Smooth muscle cell (in vitro differentiated cells): ENCODE measurements at regions not wholly inside any gene's neighbourhood (a gene's known extent, or its start where the extent isn't known, plus 50 kb on each side); places are given as distances from the start of the nearest gene placed in this dataset.

Experiments
- DNase-seq: peaks from one replicate; lab custom pipeline; 2025; ENCODE audit not compliant: unreplicated experiment; lab: John Stamatoyannopoulos, UW
- H2AFZ ChIP-seq: fragments of 200-600 bp; sonication (generic); 2 replicates; pipeline ENCODE4 v1.6.0; 2016; ENCODE audit warnings: antibody characterized with exemption, low read depth, mild to moderate bottlenecking
- H3F3A ChIP-seq: fragments of 200-600 bp; sonication (generic); 2 replicates; pipeline ENCODE4 v1.6.0; 2017; ENCODE audit warnings: antibody characterized with exemption, low read depth
- H3K27ac ChIP-seq: fragments of 200-600 bp; sonication (generic); 2 replicates; pipeline ENCODE4 v1.5.1; 2016; ENCODE audit warnings: low read depth, mild to moderate bottlenecking
- H3K27me3 ChIP-seq: fragments of 200-600 bp; sonication (generic); 2 replicates; pipeline ENCODE4 v1.6.1; 2016; ENCODE audit warnings: low read depth, mild to moderate bottlenecking
- H3K36me3 ChIP-seq: fragments of 200-600 bp; sonication (generic); 2 replicates; pipeline ENCODE4 v1.5.1; 2016; ENCODE audit warnings: low read depth
- H3K4me1 ChIP-seq: fragments of 200-600 bp; sonication (generic); 2 replicates; pipeline ENCODE4 v1.5.1; 2016; ENCODE audit warnings: low read depth
- H3K4me2 ChIP-seq: fragments of 200-600 bp; sonication (generic); 2 replicates; pipeline ENCODE4 v1.6.0; 2016; ENCODE audit warnings: mild to moderate bottlenecking
- H3K4me3 ChIP-seq: fragments of 200-600 bp; sonication (generic); 2 replicates; pipeline ENCODE4 v1.5.1; 2016; ENCODE audit warnings: mild to moderate bottlenecking
- H3K79me2 ChIP-seq: fragments of 200-600 bp; sonication (generic); 2 replicates; pipeline ENCODE4 v1.6.0; 2016; ENCODE audit warnings: low read depth, mild to moderate bottlenecking
- H3K9ac ChIP-seq: fragments of 200-600 bp; sonication (generic); 2 replicates; pipeline ENCODE4 v1.6.0; 2016; ENCODE audit warnings: low read depth
- H3K9me3 ChIP-seq: fragments of 200-600 bp; sonication (generic); replicated peaks from 2 replicates; pipeline ENCODE4 v1.5.1; 2016; ENCODE audit warnings: low read depth
- H4K20me1 ChIP-seq: fragments of 200-600 bp; sonication (generic); 2 replicates; pipeline ENCODE4 v1.6.0; 2016; ENCODE audit warnings: low read depth
- WGBS: methylation state at CpG from one replicate; pipeline ENCODE4 v1.1.7; 2016; ENCODE audit warnings: low lambda C conversion rate; 5-methylcytosine and 5-hydroxymethylcytosine counted together
- TF ChIP-seq, protein P1 (sequence below): fragments of 200-600 bp; sonication (generic); IDR thresholded peaks from 2 replicates; pipeline ENCODE4 v1.5.1; 2017; ENCODE audit warnings: borderline replicate concordance, mild to moderate bottlenecking, antibody characterized with exemption; ENCODE audit not compliant: insufficient read depth, poor library complexity, severe bottlenecking

DNA sequence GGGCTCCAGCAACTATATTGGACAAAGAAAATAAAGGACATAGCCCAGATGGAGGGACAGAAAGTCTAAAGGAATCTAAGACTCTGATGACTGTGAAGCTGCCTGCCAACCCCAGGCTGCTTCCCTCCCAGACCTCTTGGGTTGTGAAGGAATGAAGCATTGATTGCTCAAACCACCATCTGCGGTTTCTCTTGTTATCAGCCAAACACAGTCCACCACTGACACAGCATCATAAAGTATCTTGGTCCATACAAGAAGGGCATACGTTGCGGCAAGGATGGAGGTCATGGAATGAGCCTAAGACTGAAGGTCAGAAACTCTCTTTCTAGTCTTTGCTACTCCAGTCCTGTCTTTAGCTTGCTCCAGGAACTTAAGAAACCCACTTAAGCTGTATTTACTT is 58.5 kb upstream of the PLXNC1 start:
- 59% methylated on average over 3 of the region's 3 CpGs for WGBS
- Histone ChIP-seq H3K9ac (no peak overlapping the region), H3K79me2 (no peaks in the 10 kb centered on the region), H3K36me3 (no peaks in the 10 kb centered on the region), H3K4me1 (no peaks in the 10 kb centered on the region), H2AFZ (no peak overlapping the region), H4K20me1 (no peaks in the 10 kb centered on the region), H3K9me3 (no peaks in the 10 kb centered on the region), H3K27ac (no peak overlapping the region), H3K27me3 (no peaks in the 10 kb centered on the region), H3K4me3 (no peak overlapping the region), H3K4me2 (no peak overlapping the region), H3F3A (no peaks in the 10 kb centered on the region)
- TF ChIP-seq, protein P1, sequence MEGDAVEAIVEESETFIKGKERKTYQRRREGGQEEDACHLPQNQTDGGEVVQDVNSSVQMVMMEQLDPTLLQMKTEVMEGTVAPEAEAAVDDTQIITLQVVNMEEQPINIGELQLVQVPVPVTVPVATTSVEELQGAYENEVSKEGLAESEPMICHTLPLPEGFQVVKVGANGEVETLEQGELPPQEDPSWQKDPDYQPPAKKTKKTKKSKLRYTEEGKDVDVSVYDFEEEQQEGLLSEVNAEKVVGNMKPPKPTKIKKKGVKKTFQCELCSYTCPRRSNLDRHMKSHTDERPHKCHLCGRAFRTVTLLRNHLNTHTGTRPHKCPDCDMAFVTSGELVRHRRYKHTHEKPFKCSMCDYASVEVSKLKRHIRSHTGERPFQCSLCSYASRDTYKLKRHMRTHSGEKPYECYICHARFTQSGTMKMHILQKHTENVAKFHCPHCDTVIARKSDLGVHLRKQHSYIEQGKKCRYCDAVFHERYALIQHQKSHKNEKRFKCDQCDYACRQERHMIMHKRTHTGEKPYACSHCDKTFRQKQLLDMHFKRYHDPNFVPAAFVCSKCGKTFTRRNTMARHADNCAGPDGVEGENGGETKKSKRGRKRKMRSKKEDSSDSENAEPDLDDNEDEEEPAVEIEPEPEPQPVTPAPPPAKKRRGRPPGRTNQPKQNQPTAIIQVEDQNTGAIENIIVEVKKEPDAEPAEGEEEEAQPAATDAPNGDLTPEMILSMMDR: no peak
- no peak for DNase-seq

DNA sequence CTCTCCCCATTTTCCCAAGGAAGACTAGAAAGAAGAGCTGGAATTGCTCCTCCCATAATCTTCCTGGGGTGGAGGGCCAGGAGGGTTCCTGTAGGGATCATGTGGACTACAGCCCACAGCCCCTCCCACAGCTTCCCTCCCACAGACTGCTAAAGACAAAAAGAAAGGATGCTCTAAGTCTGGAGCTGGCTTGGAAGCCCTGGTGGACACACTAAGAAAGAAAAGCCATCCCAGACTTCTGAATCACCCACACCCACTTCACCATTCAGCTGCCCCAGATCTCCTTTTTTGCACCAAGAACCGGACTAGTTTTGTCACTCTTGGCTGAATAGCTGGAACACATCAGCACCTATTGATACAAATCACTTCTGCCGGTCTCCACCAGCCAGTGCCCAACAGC is 56.8 kb upstream of the PLXNC1 start:
- H3K36me3 ChIP-seq: no peaks in the 10 kb centered on the region
- no peak overlapping the region for H3K4me2 ChIP-seq
- no peak overlapping the region for H3K27ac ChIP-seq
- H3K4me1 ChIP-seq: no peaks in the 10 kb centered on the region
- no peaks in the 10 kb centered on the region for H3F3A ChIP-seq
- no peaks in the 10 kb centered on the region for H3K27me3 ChIP-seq
- TF ChIP-seq, protein P1: no peak
- DNase-seq: no peak
- no peaks in the 10 kb centered on the region for H3K79me2 ChIP-seq
- no peaks in the 10 kb centered on the region for H3K9me3 ChIP-seq
- H3K9ac ChIP-seq: no peak overlapping the region
- no peak overlapping the region for H2AFZ ChIP-seq
- 61% methylated on average over 2 of the region's 2 CpGs for WGBS
- H4K20me1 ChIP-seq: no peaks in the 10 kb centered on the region
- H3K4me3 ChIP-seq: no peak overlapping the region

GRCh38 chr12:94092516-94093241 is 55.7 kb upstream of the PLXNC1 start:
- Histone ChIP-seq H4K20me1 (no peaks in the 10 kb centered on the region), H2AFZ (no peak overlapping the region), H3K4me2 (no peak overlapping the region), H3K4me3 (no peak overlapping the region), H3K4me1 (no peaks in the 10 kb centered on the region), H3K27ac (no peak overlapping the region), H3F3A (no peaks in the 10 kb centered on the region), H3K79me2 (no peaks in the 10 kb centered on the region), H3K9me3 (no peaks in the 10 kb centered on the region), H3K27me3 (no peaks in the 10 kb centered on the region), H3K36me3 (no peaks in the 10 kb centered on the region), H3K9ac (no peak overlapping the region)
- WGBS: 76% methylated on average over 13 of the region's 13 CpGs
- no peak for DNase-seq
- TF ChIP-seq, protein P1: no peak

GRCh38 chr12:94094700-94095099 is 53.7 kb upstream of the PLXNC1 start:
- 96% methylated on average over 2 of the region's 2 CpGs for WGBS
- no peak overlapping the region for H3K4me3 ChIP-seq
- DNase-seq: no peak

More at GRCh38 chr12:94094700-94095099, 53.7 kb upstream of the PLXNC1 start:
- H3K27me3 ChIP-seq: no peaks in the 10 kb centered on the region
- no peak overlapping the region for H2AFZ ChIP-seq
- no peaks in the 10 kb centered on the region for H3F3A ChIP-seq
- no peaks in the 10 kb centered on the region for H3K4me1 ChIP-seq
- no peaks in the 10 kb centered on the region for H4K20me1 ChIP-seq
- no peaks in the 10 kb centered on the region for H3K9me3 ChIP-seq
- TF ChIP-seq, protein P1: no peak
- no peaks in the 10 kb centered on the region for H3K36me3 ChIP-seq
- H3K4me2 ChIP-seq: no peak overlapping the region
- no peaks in the 10 kb centered on the region for H3K79me2 ChIP-seq
- H3K9ac ChIP-seq: no peak overlapping the region
- no peak overlapping the region for H3K27ac ChIP-seq
